Fibroblast of pulmonary artery (primary cell): ENCODE measurements at regions not wholly inside any gene's neighbourhood (a gene's known extent, or its start where the extent isn't known, plus 50 kb on each side); places are given as distances from the start of the nearest gene placed in this dataset.

Experiments
- DNase-seq: peaks from one replicate; pipeline ENCODE4 v3.0.0-alpha.2; 2010; ENCODE audit warnings: low read depth
- H3K4me3 ChIP-seq: replicated peaks from 2 replicates; pipeline ENCODE4 v1.5.1; 2011; ENCODE audit warnings: low read depth, mild to moderate bottlenecking, control low read depth, low read length, moderate library complexity
- CTCF ChIP-seq: IDR thresholded peaks from 2 replicates; pipeline ENCODE4 v1.5.1; 2011; ENCODE audit warnings: mild to moderate bottlenecking, control low read depth, low read length, inconsistent platforms; ENCODE audit errors: missing control alignments

- H3K4me3 ChIP-seq, result no peak overlapping the region
- TF ChIP-seq CTCF, result no peak
- DNase-seq, result no peak
Measured at GRCh38 chr4:124183231-124183630, 529.3 kb downstream of the ANKRD50 start.

- TF ChIP-seq CTCF, result no peak
- no peak for DNase-seq
- H3K4me3 ChIP-seq, result no peak overlapping the region
Measured at GRCh38 chr4:124183926-124184325, 528.6 kb downstream of the ANKRD50 start.

GRCh38 chr4:124184792-124185191 lies 527.7 kb downstream of the ANKRD50 start:
- TF ChIP-seq CTCF, result no peak
- no peak for DNase-seq

GRCh38 chr4:124188595-124188994 lies 523.9 kb downstream of the ANKRD50 start:
- DNase-seq, result no peak
- TF ChIP-seq CTCF, result no peak
- no peak overlapping the region for H3K4me3 ChIP-seq

More at GRCh38 chr4:124184792-124185191, 527.7 kb downstream of the ANKRD50 start:
- H3K4me3 ChIP-seq, result no peak overlapping the region

GRCh38 chr4:124189545-124189944 lies 523.0 kb downstream of the ANKRD50 start:
- no peak for DNase-seq
- H3K4me3 ChIP-seq, result no peak overlapping the region
- no peak for TF ChIP-seq CTCF

- TF ChIP-seq CTCF, result no peak
- H3K4me3 ChIP-seq, result no peak overlapping the region
- no peak for DNase-seq
Measured at GRCh38 chr4:124191329-124191728, 521.2 kb downstream of the ANKRD50 start.

GRCh38 chr4:124192544-124192943 lies 520.0 kb downstream of the ANKRD50 start:
- no peak for TF ChIP-seq CTCF
- DNase-seq, result no peak
- H3K4me3 ChIP-seq, result no peak overlapping the region
